Activated CD8-positive, alpha-beta T cell treated with anti-CD3 and anti-CD28 coated beads, Interleukin-2, amount 10 ng/mL, durations not matched to agents 7 days and 5 days (primary cell): ENCODE measurements at regions not wholly inside any gene's neighbourhood (a gene's known extent, or its start where the extent isn't known, plus 50 kb on each side); places are given as distances from the start of the nearest gene placed in this dataset.

ENCODE experiments used
- ATAC-seq: fragments of 150-1000 bp; cut with Tn5 transposase; one replicate; pipeline ENCODE4 v1.10.0; 2021; ENCODE audit warnings: moderate library complexity
- CTCF ChIA-PET: fragments of 350-600 bp; sonication (Branson Sonifier 250); formaldehyde crosslinking; loops from one replicate; lab custom pipeline; 2021; ENCODE audit warnings: antibody characterized with exemption; lab: Charles Lee
- POLR2A ChIA-PET: fragments of 350-600 bp; sonication (Branson Sonifier 250); formaldehyde crosslinking; loops from one replicate; lab custom pipeline; 2021; ENCODE audit warnings: antibody characterized with exemption; lab: Charles Lee
- DNase-seq: peaks from one replicate; pipeline ENCODE4 v3.0.0-alpha.2; 2020
- H3K27ac Mint-ChIP-seq: one replicate; pipeline ENCODE4 v1.8.0; 2021; ENCODE audit warnings: mild to moderate bottlenecking, mixed read lengths
- H3K27me3 Mint-ChIP-seq: one replicate; pipeline ENCODE4 v1.8.0; 2021; ENCODE audit warnings: low read depth, mixed read lengths
- H3K36me3 Mint-ChIP-seq: one replicate; pipeline ENCODE4 v1.8.0; 2021; ENCODE audit warnings: low read depth, mixed read lengths
- H3K4me1 Mint-ChIP-seq: one replicate; pipeline ENCODE4 v1.8.0; 2021; ENCODE audit warnings: low read depth, mixed read lengths
- H3K4me3 Mint-ChIP-seq: one replicate; pipeline ENCODE4 v1.8.0; 2021; ENCODE audit warnings: mild to moderate bottlenecking, mixed read lengths
- H3K9me3 Mint-ChIP-seq: one replicate; pipeline ENCODE4 v1.8.0; 2022; ENCODE audit warnings: mixed read lengths; ENCODE audit not compliant: insufficient read depth

GRCh38 chr13:63088226-63088625 is 1672.6 kb upstream of the PCDH20 start:
- ChIA-PET POLR2A (no interaction called here), CTCF (no interaction called here)
- H3K9me3 Mint-ChIP-seq, result peaks cover 5% of the 10 kb centered on the region
- no peaks in the 10 kb centered on the region for H3K4me1 Mint-ChIP-seq
- no peaks in the 10 kb centered on the region for H3K27me3 Mint-ChIP-seq
- ATAC-seq, result no peak
- H3K4me3 Mint-ChIP-seq, result no peak overlapping the region
- no peak for DNase-seq
- no peaks in the 10 kb centered on the region for H3K36me3 Mint-ChIP-seq
- no peak overlapping the region for H3K27ac Mint-ChIP-seq

GRCh38 chr13:63086286-63086685 is 1670.6 kb upstream of the PCDH20 start:
- CTCF ChIA-PET, result no interaction called here
- no peaks in the 10 kb centered on the region for H3K36me3 Mint-ChIP-seq

GRCh38 chr13:63085851-63086250 is 1670.2 kb upstream of the PCDH20 start:
- Mint-ChIP-seq H3K27me3 (no peaks in the 10 kb centered on the region), H3K36me3 (no peaks in the 10 kb centered on the region), H3K9me3 (peaks cover 5% of the 10 kb centered on the region), H3K4me1 (no peaks in the 10 kb centered on the region), H3K4me3 (no peak overlapping the region), H3K27ac (no peak overlapping the region)
- ATAC-seq (no peak), DNase-seq (no peak)
- ChIA-PET CTCF (no interaction called here), POLR2A (no interaction called here)

More at GRCh38 chr13:63086286-63086685, 1670.6 kb upstream of the PCDH20 start:
- POLR2A ChIA-PET, result no interaction called here
- Mint-ChIP-seq H3K4me1 (no peaks in the 10 kb centered on the region), H3K27ac (no peak overlapping the region), H3K9me3 (peaks cover 5% of the 10 kb centered on the region), H3K27me3 (no peaks in the 10 kb centered on the region), H3K4me3 (no peak overlapping the region)
- no peak for ATAC-seq
- DNase-seq, result no peak

GRCh38 chr13:63081400-63082014 is 1665.9 kb upstream of the PCDH20 start:
- no peaks in the 10 kb centered on the region for H3K36me3 Mint-ChIP-seq
- ATAC-seq (no peak), DNase-seq (no peak)
- peaks cover 12% of the 10 kb centered on the region for H3K9me3 Mint-ChIP-seq
- ChIA-PET POLR2A (no interaction called here), CTCF (no interaction called here)
- no peak overlapping the region for H3K4me3 Mint-ChIP-seq
- no peaks in the 10 kb centered on the region for H3K4me1 Mint-ChIP-seq
- H3K27me3 Mint-ChIP-seq, result no peaks in the 10 kb centered on the region
- H3K27ac Mint-ChIP-seq, result no peak overlapping the region

GRCh38 chr13:63075126-63075525 is 1659.5 kb upstream of the PCDH20 start:
- Mint-ChIP-seq H3K9me3 (peaks cover 4% of the 10 kb centered on the region), H3K27me3 (no peaks in the 10 kb centered on the region), H3K4me3 (no peak overlapping the region), H3K4me1 (no peaks in the 10 kb centered on the region), H3K36me3 (no peaks in the 10 kb centered on the region), H3K27ac (no peak overlapping the region)
- ChIA-PET CTCF (no interaction called here), POLR2A (no interaction called here)
- ATAC-seq (no peak), DNase-seq (no peak)

- H3K4me3 Mint-ChIP-seq, result no peak overlapping the region
- ATAC-seq (no peak), DNase-seq (no peak)
- POLR2A ChIA-PET, result no interaction called here
- no peak overlapping the region for H3K27ac Mint-ChIP-seq
- no peaks in the 10 kb centered on the region for H3K27me3 Mint-ChIP-seq
- H3K9me3 Mint-ChIP-seq, result peaks cover 24% of the 10 kb centered on the region
- CTCF ChIA-PET, result no interaction called here
- no peaks in the 10 kb centered on the region for H3K4me1 Mint-ChIP-seq
- H3K36me3 Mint-ChIP-seq, result no peaks in the 10 kb centered on the region
Measured at GRCh38 chr13:63050287-63050686, 1634.6 kb upstream of the PCDH20 start.

GRCh38 chr13:63048653-63049052 is 1633.0 kb upstream of the PCDH20 start:
- Mint-ChIP-seq H3K4me1 (no peaks in the 10 kb centered on the region), H3K27me3 (no peaks in the 10 kb centered on the region), H3K4me3 (no peak overlapping the region), H3K36me3 (no peaks in the 10 kb centered on the region), H3K27ac (no peak overlapping the region), H3K9me3 (peaks cover 21% of the 10 kb centered on the region)
- POLR2A ChIA-PET, result no interaction called here
- DNase-seq, result no peak
- ATAC-seq, result no peak
- CTCF ChIA-PET, result no interaction called here

GRCh38 chr13:63044589-63045313 is 1629.1 kb upstream of the PCDH20 start:
- CTCF ChIA-PET, result no interaction called here
- H3K9me3 Mint-ChIP-seq, result peaks cover 23% of the 10 kb centered on the region
- H3K27ac Mint-ChIP-seq, result no peak overlapping the region
- no peaks in the 10 kb centered on the region for H3K27me3 Mint-ChIP-seq
- H3K4me1 Mint-ChIP-seq, result no peaks in the 10 kb centered on the region
- H3K4me3 Mint-ChIP-seq, result no peak overlapping the region
- no peak for ATAC-seq
- DNase-seq, result no peak
- no peaks in the 10 kb centered on the region for H3K36me3 Mint-ChIP-seq
- POLR2A ChIA-PET, result no interaction called here

GRCh38 chr13:63042686-63043085 is 1627.0 kb upstream of the PCDH20 start:
- H3K9me3 Mint-ChIP-seq, result peaks cover 35% of the 10 kb centered on the region
- no peaks in the 10 kb centered on the region for H3K36me3 Mint-ChIP-seq
- H3K27me3 Mint-ChIP-seq, result no peaks in the 10 kb centered on the region
- DNase-seq, result no peak
- ATAC-seq, result no peak
- CTCF ChIA-PET, result no interaction called here
- H3K4me1 Mint-ChIP-seq, result no peaks in the 10 kb centered on the region
- POLR2A ChIA-PET, result no interaction called here
- H3K4me3 Mint-ChIP-seq, result no peak overlapping the region
- H3K27ac Mint-ChIP-seq, result no peak overlapping the region

- DNase-seq (no peak), ATAC-seq (no peak)
- no peaks in the 10 kb centered on the region for H3K4me1 Mint-ChIP-seq
- H3K36me3 Mint-ChIP-seq, result no peaks in the 10 kb centered on the region
- H3K9me3 Mint-ChIP-seq, result peaks cover 39% of the 10 kb centered on the region
- no peak overlapping the region for H3K27ac Mint-ChIP-seq
- ChIA-PET POLR2A (no interaction called here), CTCF (no interaction called here)
- H3K27me3 Mint-ChIP-seq, result no peaks in the 10 kb centered on the region
- no peak overlapping the region for H3K4me3 Mint-ChIP-seq
Measured at GRCh38 chr13:63041640-63042414, 1626.2 kb upstream of the PCDH20 start.

GRCh38 chr13:63026285-63026797 is 1610.7 kb upstream of the PCDH20 start:
- no peak overlapping the region for H3K27ac Mint-ChIP-seq
- POLR2A ChIA-PET, result no interaction called here
- DNase-seq, result no peak

GRCh38 chr13:63025741-63026140 is 1610.1 kb upstream of the PCDH20 start:
- POLR2A ChIA-PET, result no interaction called here
- H3K4me1 Mint-ChIP-seq, result no peaks in the 10 kb centered on the region

More at GRCh38 chr13:63026285-63026797, 1610.7 kb upstream of the PCDH20 start:
- H3K4me1 Mint-ChIP-seq, result no peaks in the 10 kb centered on the region
- H3K36me3 Mint-ChIP-seq, result no peaks in the 10 kb centered on the region
- H3K27me3 Mint-ChIP-seq, result no peaks in the 10 kb centered on the region
- H3K4me3 Mint-ChIP-seq, result no peak overlapping the region
- ATAC-seq, result no peak
- CTCF ChIA-PET, result no interaction called here
- H3K9me3 Mint-ChIP-seq, result peaks cover 11% of the 10 kb centered on the region

More at GRCh38 chr13:63025741-63026140, 1610.1 kb upstream of the PCDH20 start:
- H3K27me3 Mint-ChIP-seq, result no peaks in the 10 kb centered on the region
- CTCF ChIA-PET, result no interaction called here
- ATAC-seq (no peak), DNase-seq (no peak)
- H3K27ac Mint-ChIP-seq, result no peak overlapping the region
- H3K36me3 Mint-ChIP-seq, result no peaks in the 10 kb centered on the region
- no peak overlapping the region for H3K4me3 Mint-ChIP-seq
- H3K9me3 Mint-ChIP-seq, result peaks cover 11% of the 10 kb centered on the region
